Transverse colon (tissue), 3 donors: ENCODE measurements at regions not wholly inside any gene's neighbourhood (a gene's known extent, or its start where the extent isn't known, plus 50 kb on each side); places are given as distances from the start of the nearest gene placed in this dataset.

Experiments
- CTCF ChIP-seq, 5 experiments: fragments of 200-600 bp in 3 of 5; fragments of 450-650 bp in 2 of 5; sonication (generic) in 3 of 5; IDR thresholded peaks; 1 replicate in 2 of 5; 2 replicates in 3 of 5; pipeline ENCODE4 v1.5.1; 2016 to 2017; ENCODE audit warnings: antibody characterized with exemption in 5 of 5, inconsistent platforms in 3 of 5, mild to moderate bottlenecking in 2 of 5, moderate library complexity in 1 of 5
- POLR2A ChIP-seq: fragments of 450-650 bp; IDR thresholded peaks from one replicate; pipeline ENCODE4 v1.6.1; 2016; ENCODE audit warnings: antibody characterized with exemption, mild to moderate bottlenecking, moderate library complexity

GRCh38 chr2:120546048-120546864 is 189.4 kb upstream of the GLI2 start:
- TF ChIP-seq CTCF (IDR thresholded peaks at IDR 0.05) (no peak), POLR2A (no peak)
